ENCODE measurements at regions not wholly inside any gene's neighbourhood (a gene's known extent, or its start where the extent isn't known, plus 50 kb on each side); places are given as distances from the start of the nearest gene placed in this dataset.

DNA sequence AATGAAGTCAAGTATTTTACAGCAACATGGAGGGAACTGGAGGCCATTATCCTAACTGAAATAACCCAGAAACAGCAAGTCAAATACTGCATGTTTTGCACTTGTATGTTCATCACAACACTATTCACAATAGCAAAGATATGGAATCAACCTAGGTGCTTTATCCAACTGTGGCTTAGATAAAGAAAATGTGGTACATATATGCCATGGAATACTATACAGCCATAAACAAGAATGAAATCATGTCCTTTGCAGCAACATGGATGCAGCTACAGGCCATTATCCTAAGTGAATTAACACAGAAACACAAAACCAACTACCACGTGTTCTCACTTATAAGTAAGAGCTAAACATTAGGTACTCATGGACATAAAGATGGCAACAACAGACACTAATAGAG, 91.5 kb upstream of the E2F3 start:
- TF ChIP-seq, protein P1, sequence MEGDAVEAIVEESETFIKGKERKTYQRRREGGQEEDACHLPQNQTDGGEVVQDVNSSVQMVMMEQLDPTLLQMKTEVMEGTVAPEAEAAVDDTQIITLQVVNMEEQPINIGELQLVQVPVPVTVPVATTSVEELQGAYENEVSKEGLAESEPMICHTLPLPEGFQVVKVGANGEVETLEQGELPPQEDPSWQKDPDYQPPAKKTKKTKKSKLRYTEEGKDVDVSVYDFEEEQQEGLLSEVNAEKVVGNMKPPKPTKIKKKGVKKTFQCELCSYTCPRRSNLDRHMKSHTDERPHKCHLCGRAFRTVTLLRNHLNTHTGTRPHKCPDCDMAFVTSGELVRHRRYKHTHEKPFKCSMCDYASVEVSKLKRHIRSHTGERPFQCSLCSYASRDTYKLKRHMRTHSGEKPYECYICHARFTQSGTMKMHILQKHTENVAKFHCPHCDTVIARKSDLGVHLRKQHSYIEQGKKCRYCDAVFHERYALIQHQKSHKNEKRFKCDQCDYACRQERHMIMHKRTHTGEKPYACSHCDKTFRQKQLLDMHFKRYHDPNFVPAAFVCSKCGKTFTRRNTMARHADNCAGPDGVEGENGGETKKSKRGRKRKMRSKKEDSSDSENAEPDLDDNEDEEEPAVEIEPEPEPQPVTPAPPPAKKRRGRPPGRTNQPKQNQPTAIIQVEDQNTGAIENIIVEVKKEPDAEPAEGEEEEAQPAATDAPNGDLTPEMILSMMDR (IDR thresholded peaks at IDR 0.05) = no peak
- TF ChIP-seq EP300 (IDR thresholded peaks at IDR 0.05) = no peak
